ENCODE measurements at regions not wholly inside any gene's neighbourhood (a gene's known extent, or its start where the extent isn't known, plus 50 kb on each side); places are given as distances from the start of the nearest gene placed in this dataset.
A peak's percentile ranks its signal among the peaks of the same experiment; 100 is the strongest.

DNA sequence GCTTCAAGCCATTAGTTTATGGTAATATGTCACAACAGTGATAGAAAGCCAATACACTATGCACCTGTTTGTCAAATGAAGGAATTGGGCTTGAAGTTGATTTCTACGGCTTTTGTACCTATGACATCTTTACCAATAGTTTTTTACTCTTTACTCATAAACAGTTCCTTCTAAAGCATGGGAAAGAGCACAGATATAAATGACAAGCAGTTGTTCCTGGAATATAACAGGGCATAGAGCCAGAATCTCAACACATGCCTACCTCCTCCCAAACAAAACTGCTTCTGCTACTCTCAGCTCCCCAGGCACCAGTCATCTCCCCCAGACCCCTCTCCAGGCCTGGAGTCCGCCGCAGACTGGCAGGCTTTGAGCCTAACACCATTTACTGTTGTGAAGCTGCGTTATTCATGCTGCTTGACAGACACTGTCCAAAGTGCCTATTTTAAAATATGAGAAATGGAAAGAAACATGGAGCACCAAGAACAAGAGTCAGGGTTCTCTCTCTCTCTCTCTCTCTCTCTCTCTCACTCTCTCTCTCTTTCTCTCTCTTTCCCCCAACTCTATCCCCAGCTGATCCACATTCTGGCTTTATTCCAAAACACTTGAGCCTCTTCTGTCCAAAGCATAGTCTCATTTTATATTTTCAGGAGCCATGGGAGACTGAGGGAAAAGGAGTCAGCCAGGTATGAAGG lies 111.6 kb downstream of the ADRB2 start:
- H3K4me3 ChIP-seq (ENCODE audit: low read depth, low read length): no peak overlapping the region
- H3K27ac ChIP-seq (ENCODE audit: extremely low read depth, low read depth, low read length): no peak overlapping the region
- H3K9me3 ChIP-seq (ENCODE audit: control insufficient read depth, insufficient read depth, low read depth, low read length): no peaks in the 10 kb centered on the region
- no peaks in the 10 kb centered on the region for H3K36me3 ChIP-seq (ENCODE audit: control insufficient read depth in 2 of 2, insufficient read depth in 1 of 2, low read length in 2 of 2)
- CTCF ChIA-PET: interaction anchor here (0.6 to 3.0 kb wide), 5 partner anchors 11 to 197 kb away, joined by 3 to 13 read pairs (median 3); no protein-coding TSS in a partner anchor
- POLR2A ChIA-PET: no interaction called here
- no peaks in the 10 kb centered on the region for H3K4me1 ChIP-seq (ENCODE audit: control insufficient read depth, insufficient read depth, low read length)
- TF ChIP-seq KLF9 (tag by site-specific recombination; IDR thresholded peaks at IDR 0.05; ENCODE audit: low read depth): no peak
- no peak for TF ChIP-seq ZNF169 (tag by site-specific recombination; IDR thresholded peaks at IDR 0.05)
- no peak for TF ChIP-seq ZNF560 (tag by site-specific recombination; IDR thresholded peaks at IDR 0.05; ENCODE audit: borderline replicate concordance)
- TF ChIP-seq ZNF596 (tag by site-specific recombination; IDR thresholded peaks at IDR 0.05): peak; percentile 90
- TF ChIP-seq, protein P1, sequence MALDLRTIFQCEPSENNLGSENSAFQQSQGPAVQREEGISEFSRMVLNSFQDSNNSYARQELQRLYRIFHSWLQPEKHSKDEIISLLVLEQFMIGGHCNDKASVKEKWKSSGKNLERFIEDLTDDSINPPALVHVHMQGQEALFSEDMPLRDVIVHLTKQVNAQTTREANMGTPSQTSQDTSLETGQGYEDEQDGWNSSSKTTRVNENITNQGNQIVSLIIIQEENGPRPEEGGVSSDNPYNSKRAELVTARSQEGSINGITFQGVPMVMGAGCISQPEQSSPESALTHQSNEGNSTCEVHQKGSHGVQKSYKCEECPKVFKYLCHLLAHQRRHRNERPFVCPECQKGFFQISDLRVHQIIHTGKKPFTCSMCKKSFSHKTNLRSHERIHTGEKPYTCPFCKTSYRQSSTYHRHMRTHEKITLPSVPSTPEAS (tag by site-specific recombination; IDR thresholded peaks at IDR 0.05): no peak
- no peak for TF ChIP-seq ZNF529 (tag by site-specific recombination; IDR thresholded peaks at IDR 0.05; ENCODE audit: insufficient replicate concordance)

DNA sequence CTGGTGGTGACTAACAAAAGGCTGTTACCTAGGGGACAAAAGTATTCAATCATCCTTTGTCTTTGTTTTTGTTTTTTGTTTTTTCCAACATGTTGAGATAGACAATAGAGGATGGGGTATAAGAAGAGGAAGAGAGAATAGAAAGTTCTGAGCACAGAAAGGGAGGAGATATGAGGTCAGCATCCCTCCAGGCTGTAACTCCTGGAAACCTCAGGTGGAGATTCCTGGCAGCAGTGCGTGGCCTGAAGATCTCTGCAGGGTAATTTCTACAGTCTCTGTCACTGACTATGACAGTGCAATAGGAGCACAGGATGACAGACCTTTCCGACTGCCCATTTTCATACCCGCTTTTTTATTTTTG lies 112.1 kb downstream of the ADRB2 start:
- Histone ChIP-seq H3K4me1 (ENCODE audit: control insufficient read depth, insufficient read depth, low read length) (no peaks in the 10 kb centered on the region), H3K27ac (ENCODE audit: extremely low read depth, low read depth, low read length) (no peak overlapping the region), H3K4me3 (ENCODE audit: low read depth, low read length) (no peak overlapping the region), H3K36me3 (ENCODE audit: control insufficient read depth in 2 of 2, insufficient read depth in 1 of 2, low read length in 2 of 2) (no peaks in the 10 kb centered on the region), H3K9me3 (ENCODE audit: control insufficient read depth, insufficient read depth, low read depth, low read length) (no peaks in the 10 kb centered on the region)
- POLR2A ChIA-PET: no interaction called here
- TF ChIP-seq GLIS2 (tag by site-specific recombination; IDR thresholded peaks at IDR 0.05) (no peak), ZNF654 (tag by site-specific recombination; IDR thresholded peaks at IDR 0.05; ENCODE audit: low read depth) (no peak), ZNF777 (tag by site-specific recombination; IDR thresholded peaks at IDR 0.05; ENCODE audit: borderline replicate concordance) (no peak), ZNF416 (tag by site-specific recombination; IDR thresholded peaks at IDR 0.05) (no peak), ZNF157 (tag by site-specific recombination; IDR thresholded peaks at IDR 0.05) (no peak)
- TF ChIP-seq, protein P2, sequence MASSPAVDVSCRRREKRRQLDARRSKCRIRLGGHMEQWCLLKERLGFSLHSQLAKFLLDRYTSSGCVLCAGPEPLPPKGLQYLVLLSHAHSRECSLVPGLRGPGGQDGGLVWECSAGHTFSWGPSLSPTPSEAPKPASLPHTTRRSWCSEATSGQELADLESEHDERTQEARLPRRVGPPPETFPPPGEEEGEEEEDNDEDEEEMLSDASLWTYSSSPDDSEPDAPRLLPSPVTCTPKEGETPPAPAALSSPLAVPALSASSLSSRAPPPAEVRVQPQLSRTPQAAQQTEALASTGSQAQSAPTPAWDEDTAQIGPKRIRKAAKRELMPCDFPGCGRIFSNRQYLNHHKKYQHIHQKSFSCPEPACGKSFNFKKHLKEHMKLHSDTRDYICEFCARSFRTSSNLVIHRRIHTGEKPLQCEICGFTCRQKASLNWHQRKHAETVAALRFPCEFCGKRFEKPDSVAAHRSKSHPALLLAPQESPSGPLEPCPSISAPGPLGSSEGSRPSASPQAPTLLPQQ (tag by site-specific recombination; IDR thresholded peaks at IDR 0.05): no peak
- TF ChIP-seq, protein P3, sequence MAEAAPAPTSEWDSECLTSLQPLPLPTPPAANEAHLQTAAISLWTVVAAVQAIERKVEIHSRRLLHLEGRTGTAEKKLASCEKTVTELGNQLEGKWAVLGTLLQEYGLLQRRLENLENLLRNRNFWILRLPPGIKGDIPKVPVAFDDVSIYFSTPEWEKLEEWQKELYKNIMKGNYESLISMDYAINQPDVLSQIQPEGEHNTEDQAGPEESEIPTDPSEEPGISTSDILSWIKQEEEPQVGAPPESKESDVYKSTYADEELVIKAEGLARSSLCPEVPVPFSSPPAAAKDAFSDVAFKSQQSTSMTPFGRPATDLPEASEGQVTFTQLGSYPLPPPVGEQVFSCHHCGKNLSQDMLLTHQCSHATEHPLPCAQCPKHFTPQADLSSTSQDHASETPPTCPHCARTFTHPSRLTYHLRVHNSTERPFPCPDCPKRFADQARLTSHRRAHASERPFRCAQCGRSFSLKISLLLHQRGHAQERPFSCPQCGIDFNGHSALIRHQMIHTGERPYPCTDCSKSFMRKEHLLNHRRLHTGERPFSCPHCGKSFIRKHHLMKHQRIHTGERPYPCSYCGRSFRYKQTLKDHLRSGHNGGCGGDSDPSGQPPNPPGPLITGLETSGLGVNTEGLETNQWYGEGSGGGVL (tag by site-specific recombination; IDR thresholded peaks at IDR 0.05): no peak
- TF ChIP-seq, protein P4, sequence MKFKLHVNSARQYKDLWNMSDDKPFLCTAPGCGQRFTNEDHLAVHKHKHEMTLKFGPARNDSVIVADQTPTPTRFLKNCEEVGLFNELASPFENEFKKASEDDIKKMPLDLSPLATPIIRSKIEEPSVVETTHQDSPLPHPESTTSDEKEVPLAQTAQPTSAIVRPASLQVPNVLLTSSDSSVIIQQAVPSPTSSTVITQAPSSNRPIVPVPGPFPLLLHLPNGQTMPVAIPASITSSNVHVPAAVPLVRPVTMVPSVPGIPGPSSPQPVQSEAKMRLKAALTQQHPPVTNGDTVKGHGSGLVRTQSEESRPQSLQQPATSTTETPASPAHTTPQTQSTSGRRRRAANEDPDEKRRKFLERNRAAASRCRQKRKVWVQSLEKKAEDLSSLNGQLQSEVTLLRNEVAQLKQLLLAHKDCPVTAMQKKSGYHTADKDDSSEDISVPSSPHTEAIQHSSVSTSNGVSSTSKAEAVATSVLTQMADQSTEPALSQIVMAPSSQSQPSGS (tag by site-specific recombination; IDR thresholded peaks at IDR 0.05; ENCODE audit: low read depth): no peak
- CTCF ChIA-PET: interaction anchor here (0.6 to 3.0 kb wide), 4 partner anchors 19 to 197 kb away, joined by 3 to 13 read pairs (median 6); no protein-coding TSS in a partner anchor

DNA sequence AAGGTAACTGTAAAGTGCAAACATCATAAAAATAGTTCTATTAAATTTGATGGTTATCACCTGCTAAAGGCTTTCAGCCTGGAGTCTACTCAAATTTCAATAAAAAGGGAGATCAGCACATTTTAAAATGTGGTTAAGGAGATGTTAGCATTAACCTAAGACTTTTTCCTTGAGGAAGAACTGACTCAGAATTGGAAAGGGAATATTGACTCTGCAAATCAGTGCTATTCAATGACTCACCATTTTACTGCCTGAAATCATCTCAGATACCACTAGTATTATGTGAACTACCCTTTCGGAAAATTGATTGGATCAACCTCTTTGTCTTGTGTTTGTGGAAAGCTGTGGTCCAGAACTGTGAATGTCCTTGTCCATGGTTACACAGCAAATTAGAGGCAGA lies 113.3 kb downstream of the ADRB2 start:
- H3K4me1 ChIP-seq (ENCODE audit: control insufficient read depth, insufficient read depth, low read length): no peaks in the 10 kb centered on the region
- no peaks in the 10 kb centered on the region for H3K9me3 ChIP-seq (ENCODE audit: control insufficient read depth, insufficient read depth, low read depth, low read length)
- no peak overlapping the region for H3K4me3 ChIP-seq (ENCODE audit: low read depth, low read length)
- H3K27ac ChIP-seq (ENCODE audit: extremely low read depth, low read depth, low read length): no peak overlapping the region
- POLR2A ChIA-PET: no interaction called here
- CTCF ChIA-PET: interaction anchor here (0.6 to 1.5 kb wide), 2 partner anchors 28 to 206 kb away, joined by 4 to 5 read pairs; no protein-coding TSS in a partner anchor
- no peaks in the 10 kb centered on the region for H3K36me3 ChIP-seq (ENCODE audit: control insufficient read depth in 2 of 2, insufficient read depth in 1 of 2, low read length in 2 of 2)
- TF ChIP-seq YY2 (tag by site-specific recombination; IDR thresholded peaks at IDR 0.05) (no peak), SP2 (tag by site-specific recombination; IDR thresholded peaks at IDR 0.05) (no peak), ZNF223 (tag by site-specific recombination; IDR thresholded peaks at IDR 0.05) (no peak), ZNF394 (tag by site-specific recombination; IDR thresholded peaks at IDR 0.05; ENCODE audit: borderline replicate concordance) (no peak)
- TF ChIP-seq, protein P1 (tag by site-specific recombination; IDR thresholded peaks at IDR 0.05): no peak
- TF ChIP-seq, protein P5, sequence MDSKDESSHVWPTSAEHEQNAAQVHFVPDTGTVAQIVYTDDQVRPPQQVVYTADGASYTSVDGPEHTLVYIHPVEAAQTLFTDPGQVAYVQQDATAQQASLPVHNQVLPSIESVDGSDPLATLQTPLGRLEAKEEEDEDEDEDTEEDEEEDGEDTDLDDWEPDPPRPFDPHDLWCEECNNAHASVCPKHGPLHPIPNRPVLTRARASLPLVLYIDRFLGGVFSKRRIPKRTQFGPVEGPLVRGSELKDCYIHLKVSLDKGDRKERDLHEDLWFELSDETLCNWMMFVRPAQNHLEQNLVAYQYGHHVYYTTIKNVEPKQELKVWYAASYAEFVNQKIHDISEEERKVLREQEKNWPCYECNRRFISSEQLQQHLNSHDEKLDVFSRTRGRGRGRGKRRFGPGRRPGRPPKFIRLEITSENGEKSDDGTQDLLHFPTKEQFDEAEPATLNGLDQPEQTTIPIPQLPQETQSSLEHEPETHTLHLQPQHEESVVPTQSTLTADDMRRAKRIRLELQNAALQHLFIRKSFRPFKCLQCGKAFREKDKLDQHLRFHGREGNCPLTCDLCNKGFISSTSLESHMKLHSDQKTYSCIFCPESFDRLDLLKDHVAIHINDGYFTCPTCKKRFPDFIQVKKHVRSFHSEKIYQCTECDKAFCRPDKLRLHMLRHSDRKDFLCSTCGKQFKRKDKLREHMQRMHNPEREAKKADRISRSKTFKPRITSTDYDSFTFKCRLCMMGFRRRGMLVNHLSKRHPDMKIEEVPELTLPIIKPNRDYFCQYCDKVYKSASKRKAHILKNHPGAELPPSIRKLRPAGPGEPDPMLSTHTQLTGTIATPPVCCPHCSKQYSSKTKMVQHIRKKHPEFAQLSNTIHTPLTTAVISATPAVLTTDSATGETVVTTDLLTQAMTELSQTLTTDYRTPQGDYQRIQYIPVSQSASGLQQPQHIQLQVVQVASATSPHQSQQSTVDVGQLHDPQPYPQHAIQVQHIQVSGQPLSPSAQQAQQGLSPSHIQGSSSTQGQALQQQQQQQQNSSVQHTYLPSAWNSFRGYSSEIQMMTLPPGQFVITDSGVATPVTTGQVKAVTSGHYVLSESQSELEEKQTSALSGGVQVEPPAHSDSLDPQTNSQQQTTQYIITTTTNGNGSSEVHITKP (tag by site-specific recombination; IDR thresholded peaks at IDR 0.05): no peak

Data from HEK293 (cell line).